ENCODE measurements at regions not wholly inside any gene's neighbourhood (a gene's known extent, or its start where the extent isn't known, plus 50 kb on each side); places are given as distances from the start of the nearest gene placed in this dataset.

- H3K4me1 ChIP-seq (ENCODE audit: insufficient read depth), result no peaks in the 10 kb centered on the region
- no peaks in the 10 kb centered on the region for H3K36me3 ChIP-seq
- no peak overlapping the region for H3K27ac ChIP-seq
- WGBS, 3 donors, result 5 to 7% (median 7%) methylated on average over 6 of the region's 6 CpGs
- no peak for TF ChIP-seq CTCF (IDR thresholded peaks at IDR 0.05)
- no peak for TF ChIP-seq EP300 (IDR thresholded peaks at IDR 0.05)
- no peak for TF ChIP-seq POLR2A (IDR thresholded peaks at IDR 0.05)
- H3K27me3 ChIP-seq, result no peaks in the 10 kb centered on the region
- intact Hi-C loops (cut with DNase I), result no loop called here
- H3K4me3 ChIP-seq, result no peak overlapping the region
- no peaks in the 10 kb centered on the region for H3K9me3 ChIP-seq
- DNase-seq, result no peak
Observed at GRCh38 chr16:48946686-48947370, 334.8 kb downstream of the CBLN1 start.

GRCh38 chr16:48942996-48943395, 333.0 kb upstream of the N4BP1 start:
- no peaks in the 10 kb centered on the region for H3K36me3 ChIP-seq
- 65 to 71% (median 69%) methylated on average over 3 of the region's 3 CpGs for WGBS, 3 donors

GRCh38 chr16:48936811-48937210, 326.8 kb upstream of the N4BP1 start:
- no peaks in the 10 kb centered on the region for H3K27me3 ChIP-seq
- no peaks in the 10 kb centered on the region for H3K36me3 ChIP-seq
- DNase-seq, result no peak
- WGBS, 3 donors, result 83 to 86% (median 85%) methylated on average over 5 of the region's 5 CpGs
- H3K4me1 ChIP-seq (ENCODE audit: insufficient read depth), result no peaks in the 10 kb centered on the region
- no peak overlapping the region for H3K4me3 ChIP-seq
- no peaks in the 10 kb centered on the region for H3K9me3 ChIP-seq
- intact Hi-C loops (cut with DNase I), result no loop called here
- TF ChIP-seq POLR2A (IDR thresholded peaks at IDR 0.05) (no peak), EP300 (IDR thresholded peaks at IDR 0.05) (no peak), CTCF (IDR thresholded peaks at IDR 0.05) (no peak)
- H3K27ac ChIP-seq, result no peak overlapping the region

More at GRCh38 chr16:48942996-48943395, 333.0 kb upstream of the N4BP1 start:
- TF ChIP-seq POLR2A (IDR thresholded peaks at IDR 0.05), result no peak
- TF ChIP-seq EP300 (IDR thresholded peaks at IDR 0.05), result no peak
- TF ChIP-seq CTCF (IDR thresholded peaks at IDR 0.05), result no peak
- H3K27me3 ChIP-seq, result no peaks in the 10 kb centered on the region
- no peaks in the 10 kb centered on the region for H3K9me3 ChIP-seq
- H3K4me1 ChIP-seq (ENCODE audit: insufficient read depth), result no peaks in the 10 kb centered on the region
- H3K27ac ChIP-seq, result no peak overlapping the region
- no peak overlapping the region for H3K4me3 ChIP-seq
- no peak for DNase-seq
- intact Hi-C loops (cut with DNase I), result no loop called here

GRCh38 chr16:48932216-48932855, 322.4 kb upstream of the N4BP1 start:
- no peaks in the 10 kb centered on the region for H3K27me3 ChIP-seq
- intact Hi-C loops (cut with DNase I), result no loop called here
- no peak overlapping the region for H3K4me3 ChIP-seq
- 76 to 81% (median 81%) methylated on average over 9 of the region's 9 CpGs for WGBS, 3 donors
- H3K27ac ChIP-seq, result no peak overlapping the region
- TF ChIP-seq POLR2A (IDR thresholded peaks at IDR 0.05), result no peak
- TF ChIP-seq EP300 (IDR thresholded peaks at IDR 0.05), result no peak
- no peak for TF ChIP-seq CTCF (IDR thresholded peaks at IDR 0.05)
- H3K9me3 ChIP-seq, result no peaks in the 10 kb centered on the region
- H3K4me1 ChIP-seq (ENCODE audit: insufficient read depth), result no peaks in the 10 kb centered on the region
- DNase-seq, result no peak
- no peaks in the 10 kb centered on the region for H3K36me3 ChIP-seq

Measured in ovary (tissue), 7 donors.